IMR-90 (cell line): ENCODE measurements at regions not wholly inside any gene's neighbourhood (a gene's known extent, or its start where the extent isn't known, plus 50 kb on each side); places are given as distances from the start of the nearest gene placed in this dataset.

Source experiments
- ATAC-seq: fragments of 200-7000 bp; cut with Tn5 transposase; 2 replicates; pipeline ENCODE4 v1.9.1; 2020; ENCODE audit warnings: low read depth, mild to moderate bottlenecking, moderate library complexity
- BruUV-seq: library from RNA; stranded (reverse); fragments of 400-500 nt; replicated peaks from 2 replicates; lab custom pipeline; 2021; lab: Mats Ljungman, UMichigan
- CTCF ChIA-PET: fragments of 300-600 bp; formaldehyde crosslinking; extraction: SDS; loops from one replicate; lab custom pipeline; 2021; ENCODE audit warnings: antibody characterized with exemption; lab: Yijun Ruan, JAX
- POLR2A ChIA-PET: fragments of 300-600 bp; sonication (Branson Sonifier 250); formaldehyde crosslinking; loops from one replicate; lab custom pipeline; 2022; ENCODE audit warnings: antibody characterized with exemption; ENCODE audit not compliant: unreplicated experiment; lab: Charles Lee
- DNase-seq: peaks from one replicate; pipeline ENCODE4 v3.0.0; 2013
- H2AFZ ChIP-seq: replicated peaks from 2 replicates; pipeline ENCODE3; 2013; ENCODE audit warnings: low read length, mild to moderate bottlenecking; ENCODE audit not compliant: poor library complexity
- H2AK5ac ChIP-seq: 2 replicates; pipeline ENCODE4 v1.6.1; 2013; ENCODE audit warnings: low read depth, low read length, inconsistent platforms
- H2AK9ac ChIP-seq: replicated peaks from 2 replicates; pipeline ENCODE3; 2013; ENCODE audit warnings: mild to moderate bottlenecking, low read depth, low read length, moderate library complexity; ENCODE audit not compliant: poor library complexity
- H2BK120ac ChIP-seq: 2 replicates; pipeline ENCODE4 v1.6.1; 2013; ENCODE audit warnings: low read depth, low read length, inconsistent platforms
- H2BK15ac ChIP-seq: 3 replicates; pipeline ENCODE4 v1.6.1; 2013; ENCODE audit warnings: low read depth, low read length, inconsistent platforms
- H2BK20ac ChIP-seq: 2 replicates; pipeline ENCODE4 v1.6.1; 2013; ENCODE audit warnings: low read depth, mild to moderate bottlenecking, inconsistent platforms, low read length, moderate library complexity
- H2BK5ac ChIP-seq: 2 replicates; pipeline ENCODE4 v1.6.1; 2013; ENCODE audit warnings: mild to moderate bottlenecking, low read depth, low read length, inconsistent platforms; ENCODE audit not compliant: poor library complexity, severe bottlenecking
- H3K14ac ChIP-seq: replicated peaks from 2 replicates; pipeline ENCODE4 v1.6.1; 2013; ENCODE audit warnings: low read depth, low read length, inconsistent platforms
- H3K18ac ChIP-seq: 2 replicates; pipeline ENCODE4 v1.6.1; 2013; ENCODE audit warnings: low read depth, low read length, control low read depth
- H3K23ac ChIP-seq: 2 replicates; pipeline ENCODE4 v1.6.1; 2013; ENCODE audit warnings: low read depth, low read length, inconsistent platforms
- H3K27ac ChIP-seq: 2 replicates; pipeline ENCODE4 v1.5.1; 2013; ENCODE audit warnings: mild to moderate bottlenecking, control low read depth, low read length; ENCODE audit not compliant: insufficient read depth
- H3K27me3 ChIP-seq: 2 replicates; pipeline ENCODE4 v1.6.1; 2013; ENCODE audit warnings: low read length; ENCODE audit not compliant: control insufficient read depth, insufficient read depth
- H3K36me3 ChIP-seq: 2 replicates; pipeline ENCODE4 v1.6.1; 2013; ENCODE audit warnings: low read length, mixed read lengths; ENCODE audit not compliant: control insufficient read depth, insufficient read depth
- H3K4ac ChIP-seq: 2 replicates; pipeline ENCODE4 v1.6.1; 2013; ENCODE audit warnings: low read depth, low read length, inconsistent platforms
- H3K4me1 ChIP-seq: 2 replicates; pipeline ENCODE4 v1.6.1; 2013; ENCODE audit warnings: low read length, mixed read lengths; ENCODE audit not compliant: control insufficient read depth, insufficient read depth
- H3K4me2 ChIP-seq: 2 replicates; pipeline ENCODE4 v1.6.1; 2013; ENCODE audit warnings: low read depth, mild to moderate bottlenecking, control low read depth, low read length, moderate library complexity
- H3K4me3 ChIP-seq: 2 replicates; pipeline ENCODE4 v1.5.1; 2013; ENCODE audit warnings: low read depth, mild to moderate bottlenecking, control low read depth, low read length, moderate library complexity; ENCODE audit not compliant: insufficient read depth
- H3K56ac ChIP-seq: 2 replicates; pipeline ENCODE4 v1.6.1; 2013; ENCODE audit warnings: low read length, inconsistent platforms; ENCODE audit not compliant: insufficient read depth; ENCODE audit errors: extremely low read depth
- H3K79me1 ChIP-seq, 2 experiments: 2 replicates each; pipeline ENCODE4 v1.6.1; 2013; ENCODE audit warnings: low read length in 2 of 2, inconsistent platforms in 1 of 2, low read depth in 1 of 2
- H3K9ac ChIP-seq: 2 replicates; pipeline ENCODE4 v1.6.1; 2013; ENCODE audit warnings: low read depth, low read length, control low read depth
- H3K9me1 ChIP-seq: 2 replicates; pipeline ENCODE4 v1.6.1; 2013; ENCODE audit warnings: low read length, inconsistent platforms; ENCODE audit not compliant: insufficient read depth
- H3K9me3 ChIP-seq: 2 replicates; pipeline ENCODE4 v1.6.1; 2013; ENCODE audit warnings: low read length; ENCODE audit not compliant: control insufficient read depth, insufficient read depth
- H4K20me1 ChIP-seq: 2 replicates; pipeline ENCODE4 v1.6.1; 2013; ENCODE audit warnings: low read length, inconsistent platforms; ENCODE audit not compliant: insufficient read depth
- H4K5ac ChIP-seq: 2 replicates; pipeline ENCODE4 v1.6.1; 2013; ENCODE audit warnings: mild to moderate bottlenecking, low read depth, low read length, control low read depth
- H4K8ac ChIP-seq, 2 experiments: 2 replicates each; pipeline ENCODE4 v1.6.1; 2013; ENCODE audit warnings: low read depth in 2 of 2, low read length in 2 of 2, control low read depth in 1 of 2, inconsistent platforms in 1 of 2
- H4K91ac ChIP-seq: 2 replicates; pipeline ENCODE4 v1.6.1; 2013; ENCODE audit warnings: low read depth, low read length, inconsistent platforms; ENCODE audit not compliant: insufficient read depth
- BHLHE40 ChIP-seq: fragments of 150-350 bp; IDR thresholded peaks from 2 replicates; pipeline ENCODE4 v1.6.1; 2016; ENCODE audit warnings: mild to moderate bottlenecking, low read depth, low read length
- CEBPB ChIP-seq: IDR thresholded peaks from 2 replicates; pipeline ENCODE4 v1.6.1; 2012; ENCODE audit warnings: low read depth, low read length, improper control_type of control experiment
- CHD1 ChIP-seq: IDR thresholded peaks from 2 replicates; pipeline ENCODE4 v1.6.1; 2012; ENCODE audit warnings: low read depth, low read length, improper control_type of control experiment
- ELK1 ChIP-seq: fragments of 150-350 bp; IDR thresholded peaks from 2 replicates; pipeline ENCODE4 v1.6.1; 2016; ENCODE audit warnings: low read depth, mild to moderate bottlenecking, low read length, moderate library complexity, borderline replicate concordance
- FOS ChIP-seq: fragments of 150-350 bp; IDR thresholded peaks from 2 replicates; pipeline ENCODE4 v1.6.1; 2016; ENCODE audit warnings: low read depth, low read length
- MAFK ChIP-seq: IDR thresholded peaks from 2 replicates; pipeline ENCODE4 v1.6.1; 2012; ENCODE audit warnings: low read depth, low read length, improper control_type of control experiment
- MAZ ChIP-seq: IDR thresholded peaks from 2 replicates; pipeline ENCODE4 v1.6.1; 2012; ENCODE audit warnings: low read depth, mild to moderate bottlenecking, low read length, improper control_type of control experiment, moderate library complexity, borderline replicate concordance
- MXI1 ChIP-seq: IDR thresholded peaks from 2 replicates; pipeline ENCODE4 v1.6.1; 2012; ENCODE audit warnings: low read depth, mild to moderate bottlenecking, low read length, moderate library complexity, borderline replicate concordance
- NFE2L2 ChIP-seq: fragments of 150-350 bp; IDR thresholded peaks from 2 replicates; pipeline ENCODE4 v1.6.1; 2016; ENCODE audit warnings: low read depth, mild to moderate bottlenecking, low read length
- POLR2A ChIP-seq: IDR thresholded peaks from 2 replicates; pipeline ENCODE4 v1.6.1; 2012; ENCODE audit warnings: mild to moderate bottlenecking, low read depth, low read length
- RAD21 ChIP-seq: IDR thresholded peaks from 2 replicates; pipeline ENCODE4 v1.6.1; 2012; ENCODE audit warnings: low read length, improper control_type of control experiment
- RCOR1 ChIP-seq: IDR thresholded peaks from 2 replicates; pipeline ENCODE4 v1.6.1; 2012; ENCODE audit warnings: mild to moderate bottlenecking, low read length, improper control_type of control experiment; ENCODE audit not compliant: insufficient replicate concordance
- RFX5 ChIP-seq: IDR thresholded peaks from 2 replicates; pipeline ENCODE4 v1.8.0; 2012; ENCODE audit warnings: low read depth, mild to moderate bottlenecking, low read length, moderate library complexity
- SMC3 ChIP-seq: fragments of 150-350 bp; IDR thresholded peaks from 2 replicates; pipeline ENCODE4 v1.6.1; 2016; ENCODE audit warnings: low read depth, mild to moderate bottlenecking, antibody characterized with exemption, low read length, moderate library complexity
- WGBS, 2 experiments: methylation state at CpG; one replicate each; pipeline versions ENCODE4 v1.1.5 to v1.1.7; 2013; ENCODE audit warnings: missing lambda C conversion rate in 2 of 2; ENCODE audit not compliant: insufficient read length in 1 of 2; ENCODE audit errors: extremely low coverage in 2 of 2; 5-methylcytosine and 5-hydroxymethylcytosine counted together
- dilution Hi-C: fragments of 300-500 bp; cut with HindIII; formaldehyde crosslinking; loops from one replicate; pipeline ENCODE4 v1.14.3; 2018; ENCODE audit warnings: low sequenced_read_pairs; ENCODE audit not compliant: unreplicated experiment
- in situ Hi-C: fragments of 300-500 bp; cut with MboI; formaldehyde crosslinking; loops from 3 replicates; pipeline ENCODE4 v1.14.3; 2019; ENCODE audit warnings: low sequenced_read_pairs, inconsistent platforms, mixed read lengths
- intact Hi-C: fragments of 100-400 bp; cut with micrococcal nuclease; formaldehyde crosslinking; loops from 2 replicates; pipeline ENCODE4 v1.10.0; 2022
- TF ChIP-seq, protein P1 (sequence below): fragments of 150-350 bp; IDR thresholded peaks from 2 replicates; pipeline ENCODE4 v1.6.1; 2017; ENCODE audit warnings: mild to moderate bottlenecking, antibody characterized with exemption, low read length, low read depth
- TF ChIP-seq, protein P2 (sequence below): conservative IDR thresholded peaks from 2 replicates; pipeline ENCODE4 v1.5.1; 2012; ENCODE audit warnings: mild to moderate bottlenecking, low read depth, low read length, improper control_type of control experiment

DNA sequence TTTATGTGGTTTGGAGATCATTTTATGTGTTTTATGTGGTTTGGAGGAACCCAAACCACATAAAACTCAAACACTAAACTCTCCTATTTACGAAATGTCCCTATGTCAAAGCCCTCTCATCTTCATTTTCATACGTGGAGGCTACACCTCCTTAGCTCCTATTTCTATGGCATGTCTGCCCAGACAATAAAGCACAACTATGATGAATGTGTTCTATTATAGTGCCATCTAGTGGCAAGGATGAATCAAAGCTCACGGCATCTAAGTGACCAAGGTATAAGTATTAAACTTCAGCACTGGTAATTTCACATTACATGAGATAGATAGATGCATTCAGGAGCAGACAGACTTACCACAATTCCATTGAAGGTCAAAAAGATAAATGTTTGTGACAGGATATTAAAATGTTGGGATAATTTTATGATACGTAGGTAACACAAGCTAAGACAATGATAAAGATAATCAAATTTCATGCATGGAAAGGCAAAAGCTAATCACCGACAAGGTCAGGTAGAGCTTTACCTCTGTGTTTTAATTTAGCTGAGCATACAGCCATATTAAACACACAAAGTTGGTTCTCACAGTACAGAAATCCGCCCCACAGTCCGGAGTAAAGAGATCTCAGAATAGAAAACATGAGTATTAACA, 130.6 kb upstream of the FHIT start:
- Histone ChIP-seq H2AFZ (no peak overlapping the region), H3K4me1 (no peaks in the 10 kb centered on the region), H2BK15ac (no peak overlapping the region), H4K91ac (no peak overlapping the region), H3K23ac (no peak overlapping the region), H3K9me3 (no peaks in the 10 kb centered on the region), H4K20me1 (no peaks in the 10 kb centered on the region), H2BK120ac (no peak overlapping the region), H3K9ac (no peak overlapping the region), H3K27me3 (no peaks in the 10 kb centered on the region), H3K36me3 (no peaks in the 10 kb centered on the region), H3K4me2 (no peak overlapping the region), H3K18ac (no peak overlapping the region), H2BK5ac (no peak overlapping the region), H3K27ac (no peak overlapping the region), H2BK20ac (no peak overlapping the region), H3K4ac (no peak overlapping the region), H2AK9ac (no peak overlapping the region), H3K56ac (no peak overlapping the region), H3K14ac (no peak overlapping the region), H4K5ac (no peak overlapping the region), H3K79me1 (no peaks in the 10 kb centered on the region), H2AK5ac (no peak overlapping the region), H3K4me3 (no peak overlapping the region), H4K8ac (no peak overlapping the region), H3K9me1 (no peaks in the 10 kb centered on the region)
- POLR2A ChIA-PET, result no interaction called here
- dilution Hi-C loops (no loop called here), intact Hi-C loops (loop anchor here (2.0 kb wide), 1 partner anchor 807 kb away; no protein-coding TSS in a partner anchor), in situ Hi-C loops (no loop called here)
- TF ChIP-seq, protein P1, sequence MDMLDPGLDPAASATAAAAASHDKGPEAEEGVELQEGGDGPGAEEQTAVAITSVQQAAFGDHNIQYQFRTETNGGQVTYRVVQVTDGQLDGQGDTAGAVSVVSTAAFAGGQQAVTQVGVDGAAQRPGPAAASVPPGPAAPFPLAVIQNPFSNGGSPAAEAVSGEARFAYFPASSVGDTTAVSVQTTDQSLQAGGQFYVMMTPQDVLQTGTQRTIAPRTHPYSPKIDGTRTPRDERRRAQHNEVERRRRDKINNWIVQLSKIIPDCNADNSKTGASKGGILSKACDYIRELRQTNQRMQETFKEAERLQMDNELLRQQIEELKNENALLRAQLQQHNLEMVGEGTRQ, result no peak
- TF ChIP-seq CHD1, result no peak
- TF ChIP-seq POLR2A, result no peak
- no peak for TF ChIP-seq CEBPB
- no peak for TF ChIP-seq RFX5
- TF ChIP-seq RAD21, result peak; percentile 35
- no peak for TF ChIP-seq RCOR1
- TF ChIP-seq ELK1, result no peak
- no peak for TF ChIP-seq NFE2L2
- TF ChIP-seq, protein P2, sequence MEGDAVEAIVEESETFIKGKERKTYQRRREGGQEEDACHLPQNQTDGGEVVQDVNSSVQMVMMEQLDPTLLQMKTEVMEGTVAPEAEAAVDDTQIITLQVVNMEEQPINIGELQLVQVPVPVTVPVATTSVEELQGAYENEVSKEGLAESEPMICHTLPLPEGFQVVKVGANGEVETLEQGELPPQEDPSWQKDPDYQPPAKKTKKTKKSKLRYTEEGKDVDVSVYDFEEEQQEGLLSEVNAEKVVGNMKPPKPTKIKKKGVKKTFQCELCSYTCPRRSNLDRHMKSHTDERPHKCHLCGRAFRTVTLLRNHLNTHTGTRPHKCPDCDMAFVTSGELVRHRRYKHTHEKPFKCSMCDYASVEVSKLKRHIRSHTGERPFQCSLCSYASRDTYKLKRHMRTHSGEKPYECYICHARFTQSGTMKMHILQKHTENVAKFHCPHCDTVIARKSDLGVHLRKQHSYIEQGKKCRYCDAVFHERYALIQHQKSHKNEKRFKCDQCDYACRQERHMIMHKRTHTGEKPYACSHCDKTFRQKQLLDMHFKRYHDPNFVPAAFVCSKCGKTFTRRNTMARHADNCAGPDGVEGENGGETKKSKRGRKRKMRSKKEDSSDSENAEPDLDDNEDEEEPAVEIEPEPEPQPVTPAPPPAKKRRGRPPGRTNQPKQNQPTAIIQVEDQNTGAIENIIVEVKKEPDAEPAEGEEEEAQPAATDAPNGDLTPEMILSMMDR, result peak; percentile 39
- no peak for TF ChIP-seq FOS
- no peak for TF ChIP-seq MAZ
- no peak for TF ChIP-seq BHLHE40
- TF ChIP-seq MAFK, result no peak
- no peak for TF ChIP-seq MXI1
- TF ChIP-seq SMC3, result peak; percentile 11; the same call in 1 of the 2 replicates
- BruUV-seq, result no TSS peak
- CTCF ChIA-PET, result interaction anchor here (0.6 to 1.4 kb wide), 2 partner anchors 806 to 1167 kb away, joined by 3 read pairs; no protein-coding TSS in a partner anchor
- no peak for ATAC-seq
- peak; percentile 7 for DNase-seq
- no CpG with 5 or more reads among the region's 7 CpGs for WGBS, 2 experiments
